NCI-H510A (cell line): ENCODE measurements at regions not wholly inside any gene's neighbourhood (a gene's known extent, or its start where the extent isn't known, plus 50 kb on each side); places are given as distances from the start of the nearest gene placed in this dataset.
"Not testable (repeated sequence)": the region's sequence is repeated elsewhere in the genome, so short reads cannot be mapped to it uniquely, and the experiment has no call there.

ENCODE experiments used
- DNase-seq: peaks from one replicate; lab custom pipeline; 2025; lab: John Stamatoyannopoulos, UW

DNA sequence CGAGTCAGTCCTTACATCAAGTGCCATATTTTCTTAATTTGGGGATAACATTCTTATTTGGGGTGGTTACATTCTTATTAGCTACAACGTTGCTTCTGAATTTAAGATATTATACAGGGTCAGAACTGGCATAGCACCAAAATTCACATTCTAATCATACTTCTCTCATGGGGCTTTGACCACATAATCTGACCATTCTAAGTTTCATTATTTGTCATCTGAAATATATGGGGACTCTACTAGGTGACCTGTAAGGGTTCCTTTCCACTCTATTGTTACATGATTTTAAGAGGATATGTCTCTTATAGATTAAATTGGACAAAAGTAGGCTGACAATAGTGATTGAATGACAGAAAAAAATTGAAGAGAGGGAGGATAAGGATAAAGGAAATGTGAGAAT is 536.5 kb downstream of the KCTD12 start:
- DNase-seq = no peak

DNA sequence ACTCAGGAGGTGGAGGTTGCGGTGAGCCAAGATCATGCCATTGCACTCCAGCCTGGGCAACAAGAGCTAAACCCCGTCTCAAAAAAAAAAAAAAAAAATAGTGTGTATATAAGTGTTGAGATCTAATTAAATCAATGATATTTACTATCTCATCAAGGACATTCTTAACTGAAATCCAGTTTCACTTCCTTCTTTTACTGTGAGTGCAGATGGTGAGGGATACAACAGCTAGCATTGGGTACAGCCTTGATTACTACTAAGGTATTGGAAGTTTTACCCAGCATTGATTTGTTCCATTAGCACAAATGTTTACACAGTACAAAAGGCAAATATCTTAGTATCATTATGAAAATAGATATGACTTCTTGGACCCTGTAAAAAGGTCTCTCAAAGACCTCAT is 546.6 kb downstream of the KCTD12 start:
- DNase-seq = no peak

DNA sequence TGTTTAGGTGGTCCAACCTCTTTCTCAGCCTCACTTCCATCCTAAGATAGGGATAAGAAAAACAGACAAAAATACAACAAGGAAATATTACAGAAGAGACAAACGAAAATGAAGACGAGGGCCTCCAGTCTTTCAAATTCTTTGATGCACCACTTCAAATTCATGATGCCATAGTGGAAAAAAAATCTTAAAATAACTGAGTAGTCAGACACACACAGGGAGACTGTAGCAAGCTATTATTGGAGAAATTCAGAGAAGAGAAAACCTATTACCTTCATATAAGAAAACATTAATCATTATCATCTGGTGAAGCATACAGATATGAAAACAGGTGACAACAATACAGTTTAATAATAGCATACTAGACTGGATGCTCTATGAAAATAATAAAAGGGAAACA is 548.2 kb downstream of the KCTD12 start:
- no peak for DNase-seq

DNA sequence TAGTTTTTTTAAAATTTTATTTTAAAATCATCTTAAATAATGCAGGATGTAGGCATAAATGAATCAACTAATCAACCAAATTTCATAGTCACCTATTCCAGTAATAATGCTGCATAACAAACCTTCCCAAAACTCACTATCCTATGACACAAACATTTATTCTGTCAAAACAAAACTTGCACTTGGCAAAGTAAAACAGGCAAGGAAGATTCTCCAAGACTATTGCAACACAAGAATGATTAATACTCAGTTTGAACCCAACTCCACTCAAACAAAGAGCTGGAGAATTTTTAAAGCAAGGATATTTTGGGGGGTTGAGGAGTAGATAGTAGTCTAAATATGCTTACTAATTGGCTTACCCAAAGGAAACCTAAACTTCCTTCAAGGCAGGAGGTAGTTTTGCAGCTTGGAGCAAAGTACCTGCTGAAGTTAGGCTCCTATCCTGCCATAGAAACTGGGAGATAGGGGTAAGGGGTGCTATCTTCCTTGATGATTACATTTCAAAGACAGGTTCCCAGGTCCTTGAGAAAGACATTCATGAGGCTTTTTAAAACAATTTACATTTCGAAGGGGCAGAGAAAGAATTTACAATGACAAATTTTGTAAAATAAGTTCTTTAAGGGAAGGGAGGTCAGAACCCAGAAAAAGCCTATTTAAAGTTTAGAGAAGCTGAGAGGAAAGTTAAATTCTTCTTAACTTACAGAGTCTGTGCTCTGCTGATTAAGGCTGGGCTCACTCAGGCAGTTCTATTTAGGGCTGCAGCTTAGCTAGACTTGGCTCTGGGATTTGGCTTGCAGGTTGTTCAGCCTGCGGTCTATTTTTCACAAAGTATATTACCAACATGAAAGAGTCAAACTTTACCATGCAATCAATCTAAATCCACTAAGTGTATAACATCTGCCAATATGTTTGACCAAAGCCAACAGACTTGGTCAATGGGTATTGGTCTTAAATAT is 549.0 kb downstream of the KCTD12 start:
- no peak for DNase-seq

DNA sequence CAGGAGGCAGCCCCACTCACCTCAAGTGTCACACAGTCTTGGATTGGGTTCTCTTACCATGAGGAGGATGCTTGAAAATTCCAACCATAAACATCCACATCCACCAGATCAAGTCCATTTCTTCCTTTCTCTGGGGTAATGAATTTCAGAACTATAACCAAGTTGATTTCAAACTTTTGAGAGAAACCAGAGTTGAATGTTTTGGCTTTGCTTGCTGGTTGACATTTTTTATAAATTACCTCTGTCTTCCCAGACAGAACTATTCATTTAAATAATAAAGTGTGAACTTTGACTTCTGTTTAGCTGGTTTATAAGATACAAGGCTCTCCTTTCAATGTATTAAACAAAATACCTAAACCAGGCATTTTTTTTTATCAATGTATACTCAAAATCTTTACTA is 550.7 kb downstream of the KCTD12 start:
- no peak for DNase-seq

DNA sequence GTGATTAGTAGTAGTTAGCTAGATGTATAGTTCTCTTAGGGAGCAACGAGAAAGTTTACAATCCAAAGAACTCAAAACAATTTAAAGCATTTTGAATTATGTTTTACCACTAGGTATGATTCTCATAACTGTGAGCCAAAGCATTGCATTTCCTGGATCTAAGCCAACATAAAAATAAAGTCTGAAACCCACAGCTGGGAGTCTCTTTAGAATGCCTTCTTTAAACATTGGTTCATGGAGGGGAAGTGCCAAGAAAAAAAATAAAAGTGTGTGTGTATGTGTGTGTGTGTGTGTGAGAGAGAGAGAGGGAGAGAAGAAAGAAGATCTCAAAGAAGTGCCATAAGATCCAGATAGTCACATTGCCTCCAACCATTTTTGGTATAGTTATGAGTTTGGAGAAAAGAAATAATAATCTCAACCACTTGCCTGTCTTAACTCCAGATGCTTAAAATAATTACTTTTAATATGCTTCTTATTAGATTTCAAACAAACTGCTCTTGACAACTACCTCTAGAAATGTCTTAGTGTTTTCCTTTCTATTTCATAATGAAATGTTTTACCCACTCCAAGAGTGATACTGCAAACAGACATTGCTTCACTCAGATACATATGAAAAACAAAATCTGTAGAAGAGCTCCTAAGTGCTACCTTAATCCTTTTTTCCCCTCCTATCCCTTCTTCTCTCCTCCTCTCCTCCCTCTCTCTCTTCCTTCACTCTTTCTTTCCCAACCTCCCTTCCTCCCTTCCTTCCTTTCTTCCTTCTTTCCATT is 554.1 kb downstream of the KCTD12 start:
- no peak for DNase-seq

DNA sequence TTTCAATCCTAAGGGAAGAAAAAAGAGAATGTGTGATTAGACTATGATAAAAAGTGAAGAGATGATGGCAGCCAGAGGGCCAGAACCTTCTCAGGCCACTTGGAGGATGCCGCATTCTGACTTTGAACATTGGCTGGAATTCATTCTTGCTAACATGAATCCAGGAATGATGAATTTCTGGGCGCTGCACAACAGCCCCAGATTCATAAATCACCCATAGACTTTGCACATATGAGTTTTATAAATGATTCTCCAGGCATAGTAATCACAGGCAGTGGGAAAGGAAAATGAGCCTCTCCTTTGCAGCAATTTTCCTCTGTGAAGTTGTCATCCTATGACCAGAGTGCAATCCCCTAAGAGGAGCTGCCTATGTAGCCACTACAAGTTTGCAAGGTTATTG is 555.4 kb downstream of the KCTD12 start:
- DNase-seq = no peak

DNA sequence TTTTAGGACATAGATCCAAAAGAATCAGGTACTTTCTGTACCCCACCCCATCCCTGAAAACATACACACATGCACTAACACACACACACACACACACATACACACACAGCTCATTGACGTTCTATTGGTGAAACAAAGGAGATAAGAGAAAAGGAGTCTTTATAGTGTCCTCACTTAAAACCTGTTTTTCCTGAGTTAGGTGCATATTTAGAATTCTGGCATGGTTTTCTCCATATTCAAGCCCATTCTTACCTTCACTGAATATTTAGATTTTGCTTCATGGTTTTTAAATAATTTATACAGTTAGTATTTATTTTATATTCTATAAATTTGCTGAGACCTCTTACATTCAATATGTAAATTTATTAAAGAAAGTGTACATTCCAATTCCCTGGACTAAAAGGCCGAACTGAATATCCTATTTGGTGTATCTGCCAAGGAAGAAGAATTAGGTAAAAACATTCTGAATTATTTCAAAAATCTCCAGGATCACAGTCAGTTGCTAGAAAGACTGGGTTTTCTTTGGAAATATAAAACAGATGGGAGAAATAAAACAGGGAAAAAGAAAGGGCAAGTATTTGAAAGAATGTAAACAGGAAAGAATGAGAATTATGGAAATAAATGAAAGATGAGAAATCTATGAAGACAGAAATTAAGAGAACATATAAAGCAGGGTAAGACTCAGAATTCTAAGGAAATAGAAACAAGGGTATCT is 556.2 kb downstream of the KCTD12 start:
- DNase-seq = no peak

DNA sequence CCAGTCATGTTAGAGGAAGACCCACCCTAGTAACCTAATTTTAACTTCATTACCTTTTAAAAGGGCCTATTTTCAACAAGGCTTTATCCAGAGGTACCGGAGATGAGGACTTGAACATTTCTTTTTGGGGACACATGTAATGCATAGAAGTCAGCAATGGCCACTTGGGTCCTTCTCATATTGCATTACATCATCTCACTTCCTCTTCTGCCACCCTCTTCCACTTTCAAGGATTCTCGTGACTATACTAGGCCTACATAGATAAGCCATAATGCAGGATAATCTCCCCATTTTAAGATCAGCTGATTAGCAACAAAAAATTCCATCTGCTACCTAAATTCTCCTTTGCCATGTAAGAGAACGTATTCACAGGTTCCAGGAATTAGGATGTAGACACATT is 557.2 kb downstream of the KCTD12 start:
- no peak for DNase-seq

DNA sequence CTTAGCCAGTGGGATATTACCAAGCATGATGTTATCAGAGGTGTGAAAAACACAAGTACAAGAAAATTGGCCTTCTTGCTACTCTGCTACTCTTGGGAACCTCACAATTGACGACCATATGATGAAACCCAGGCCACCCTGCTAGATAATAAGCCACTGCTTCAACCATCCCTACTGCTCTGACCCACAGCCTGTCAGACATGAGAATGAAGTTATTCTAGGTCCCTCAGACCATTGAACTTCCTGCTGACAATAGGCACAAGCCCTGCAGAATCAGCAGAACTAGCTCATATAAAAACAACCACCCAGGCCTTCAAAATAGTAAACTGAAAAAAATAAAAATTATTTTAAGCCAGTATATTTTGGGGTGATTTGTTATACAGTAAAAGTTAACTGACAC is 559.9 kb downstream of the KCTD12 start:
- no peak for DNase-seq

DNA sequence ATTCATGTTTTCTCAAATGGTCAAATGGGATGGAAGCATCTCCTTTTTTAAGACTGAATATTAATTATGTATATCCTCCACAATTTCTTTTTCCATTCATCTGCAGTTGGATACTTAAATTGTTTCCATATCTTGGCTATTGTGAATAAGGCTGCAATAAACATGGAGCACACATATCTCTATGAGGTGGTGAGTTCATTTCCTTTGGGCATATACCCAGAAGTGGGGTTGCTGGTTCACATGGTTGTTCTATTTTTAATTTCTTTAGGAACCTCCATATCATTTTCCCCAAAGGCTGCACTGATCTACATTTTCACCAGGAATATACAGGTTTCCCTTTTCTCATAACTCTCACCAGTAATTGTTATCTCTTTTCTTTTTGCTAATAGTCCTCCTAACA is 566.3 kb downstream of the KCTD12 start:
- DNase-seq = no peak

DNA sequence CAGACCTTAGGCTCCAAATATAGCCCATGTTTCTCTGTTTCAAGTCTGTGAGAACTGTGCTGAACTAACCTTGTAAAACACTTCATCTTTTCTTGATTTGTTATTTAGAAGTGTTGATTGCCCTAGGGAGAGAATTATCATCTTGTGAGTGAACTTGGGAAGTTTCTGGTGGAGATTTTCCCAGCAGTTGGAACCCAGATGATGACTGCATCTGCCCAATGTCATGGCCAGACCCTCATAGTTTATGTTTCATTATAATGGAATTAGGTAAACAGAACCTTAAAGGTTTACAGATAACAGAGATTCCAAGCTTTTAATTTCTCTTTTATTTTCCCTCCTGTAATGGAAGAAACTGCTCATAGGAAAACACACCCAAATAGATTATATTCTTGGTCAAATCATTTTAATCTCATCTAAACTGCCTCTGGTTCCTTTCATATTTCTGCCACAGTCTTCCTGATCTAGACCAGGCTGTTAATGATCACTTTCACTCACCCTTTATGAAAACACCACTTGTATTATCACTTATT is 569.1 kb downstream of the KCTD12 start:
- no peak for DNase-seq

DNA sequence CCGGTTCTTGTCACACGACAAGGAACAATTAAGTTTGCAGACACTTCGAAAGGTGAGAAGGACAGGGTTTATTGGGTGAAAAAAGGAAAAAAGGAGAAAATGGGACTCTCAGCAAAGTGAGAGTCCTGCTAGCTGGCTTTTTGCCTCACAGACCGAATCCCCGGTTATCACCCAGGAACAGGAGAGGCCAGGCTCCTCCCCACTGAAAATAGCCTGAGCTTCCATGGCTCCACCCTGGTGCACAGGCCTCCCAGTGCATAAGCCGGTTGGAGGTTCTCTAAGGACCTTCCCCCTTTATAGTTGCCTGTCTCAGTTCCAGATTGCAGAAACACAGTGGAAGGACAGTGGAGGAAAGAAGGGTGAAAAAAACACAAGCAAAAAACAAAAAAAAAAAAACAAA is 571.7 kb downstream of the KCTD12 start:
- no peak for DNase-seq

DNA sequence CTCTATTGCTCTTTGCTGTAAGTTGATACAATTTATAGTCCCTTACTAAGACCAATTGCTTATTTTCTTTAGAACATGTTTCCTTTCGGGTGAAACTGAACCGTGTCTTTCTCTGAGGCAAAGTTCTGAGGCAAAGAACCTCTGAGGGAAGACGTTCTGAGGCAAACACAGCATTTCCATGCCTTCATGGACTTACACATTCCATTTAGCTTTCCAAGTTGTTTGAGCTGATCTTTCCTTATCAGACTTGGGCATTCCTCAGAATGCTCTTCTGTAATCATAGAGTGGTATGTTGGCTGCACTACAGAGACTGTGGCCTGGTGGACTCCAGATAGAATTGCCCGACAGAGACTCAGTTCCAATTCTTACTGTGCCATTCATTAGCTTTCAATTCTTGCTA is 579.1 kb downstream of the KCTD12 start:
- no peak for DNase-seq

DNA sequence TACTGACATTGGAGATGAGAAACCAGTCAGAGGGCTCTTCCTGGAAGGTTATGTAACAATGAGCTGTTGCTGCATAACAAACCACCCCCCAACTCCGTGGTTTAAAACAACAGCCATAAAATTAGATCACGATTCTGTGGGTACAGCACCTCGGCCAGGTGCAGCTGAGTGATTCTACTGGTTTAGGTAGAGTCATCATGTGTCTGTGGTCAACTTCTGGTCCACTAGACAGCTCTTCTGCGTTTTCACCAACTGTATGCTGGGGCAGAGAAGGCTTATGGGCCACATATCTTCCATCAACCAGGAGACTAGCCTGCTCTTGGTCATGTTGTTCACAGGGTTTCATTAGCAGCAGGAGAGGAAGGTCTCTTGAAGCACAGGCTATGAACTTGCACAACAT is 585.5 kb downstream of the KCTD12 start:
- no peak for DNase-seq

DNA sequence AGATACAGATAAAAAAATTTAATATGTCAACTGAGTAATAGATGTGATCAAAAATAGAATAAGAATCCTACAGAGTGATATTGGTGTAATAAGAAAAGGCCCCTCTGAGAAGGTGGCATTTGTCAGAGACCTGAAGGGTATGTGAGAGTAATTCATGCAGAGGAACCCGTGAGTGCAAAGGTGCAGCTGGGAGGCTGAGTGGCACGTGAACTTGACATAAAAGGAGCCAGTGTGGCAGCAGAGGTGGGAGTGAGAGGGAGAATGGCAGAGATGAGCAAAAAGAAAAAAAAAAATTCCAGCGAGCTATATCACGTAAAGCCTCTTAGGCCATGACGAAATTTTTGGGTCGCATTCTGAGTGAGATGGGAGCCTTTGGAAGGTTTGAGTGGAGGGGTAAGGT is 588.9 kb downstream of the KCTD12 start:
- no peak for DNase-seq

DNA sequence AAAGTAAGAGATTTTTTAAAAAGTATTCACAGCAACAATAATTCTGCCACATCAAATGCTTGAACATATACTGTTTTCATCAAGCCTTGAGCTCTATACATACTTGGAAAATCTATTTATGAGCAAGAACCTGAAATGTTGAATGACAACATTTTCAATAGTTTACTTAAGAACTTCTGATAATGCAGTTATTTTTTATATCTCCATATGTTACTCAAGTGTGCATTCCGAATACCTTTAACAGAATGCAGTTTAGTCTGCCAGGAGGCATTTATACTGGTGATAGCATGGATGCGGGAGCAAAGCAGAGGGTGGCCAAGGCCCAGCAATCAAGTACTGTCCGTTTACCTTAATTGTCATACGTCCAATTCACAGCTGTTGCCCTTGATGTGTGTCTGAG is 589.5 kb downstream of the KCTD12 start:
- DNase-seq = no peak

DNA sequence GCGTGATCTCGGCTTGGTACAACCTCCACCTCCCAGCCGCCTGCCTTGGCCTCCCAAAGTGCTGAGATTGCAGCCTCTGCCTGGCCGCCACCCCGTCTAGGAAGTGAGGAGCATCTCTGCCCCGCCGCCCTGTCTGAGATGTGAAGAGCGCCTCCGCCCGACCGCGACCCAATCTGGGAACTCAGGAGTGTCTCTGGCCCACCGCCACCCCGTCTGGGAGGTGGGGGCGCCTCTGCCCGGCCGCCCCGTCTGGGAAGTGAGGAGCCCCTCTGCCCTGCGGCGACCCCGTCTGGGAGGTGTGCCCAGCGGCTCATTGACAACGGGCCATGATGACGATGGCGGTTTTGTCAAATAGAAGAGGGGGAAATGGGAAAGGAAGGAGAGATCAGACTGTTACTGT is 591.2 kb downstream of the KCTD12 start:
- not testable (repeated sequence) for DNase-seq

DNA sequence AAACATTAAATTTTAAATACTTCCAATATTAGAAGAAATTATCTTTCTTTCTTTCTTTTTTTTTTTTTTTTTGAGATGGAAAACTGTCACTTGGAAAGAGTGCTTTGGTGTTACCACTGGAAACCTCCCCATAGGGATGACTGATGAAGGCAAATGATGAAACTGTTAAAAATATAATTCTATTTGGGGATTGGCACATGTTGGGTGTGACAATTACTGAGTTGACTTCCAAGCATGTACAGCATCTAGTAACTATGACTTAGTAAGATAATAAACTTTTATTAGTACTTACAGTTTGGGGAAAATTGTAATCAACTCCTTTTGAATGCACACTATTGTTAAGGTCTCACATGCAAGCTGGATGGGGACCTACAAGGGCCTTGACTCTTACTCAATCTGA is 592.5 kb downstream of the KCTD12 start:
- DNase-seq = no peak

DNA sequence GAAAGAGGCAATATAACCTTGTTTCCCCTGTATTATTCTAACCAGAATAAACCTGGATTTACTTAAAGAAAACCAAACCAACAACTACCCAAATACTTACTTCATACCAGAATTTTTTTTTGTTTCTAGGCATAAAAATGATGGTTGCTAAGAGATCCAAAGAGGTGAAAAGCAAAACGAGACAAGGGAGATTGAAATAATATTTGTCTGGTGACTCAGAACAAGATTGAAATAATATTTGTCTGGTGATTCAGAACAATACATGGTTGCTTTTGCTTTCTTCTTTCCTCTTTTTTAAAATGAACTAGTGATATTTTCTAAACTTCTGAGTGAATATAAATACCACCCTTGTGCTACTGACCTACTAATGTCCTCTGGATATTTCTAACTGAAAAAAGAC is 592.9 kb downstream of the KCTD12 start:
- no peak for DNase-seq

DNA sequence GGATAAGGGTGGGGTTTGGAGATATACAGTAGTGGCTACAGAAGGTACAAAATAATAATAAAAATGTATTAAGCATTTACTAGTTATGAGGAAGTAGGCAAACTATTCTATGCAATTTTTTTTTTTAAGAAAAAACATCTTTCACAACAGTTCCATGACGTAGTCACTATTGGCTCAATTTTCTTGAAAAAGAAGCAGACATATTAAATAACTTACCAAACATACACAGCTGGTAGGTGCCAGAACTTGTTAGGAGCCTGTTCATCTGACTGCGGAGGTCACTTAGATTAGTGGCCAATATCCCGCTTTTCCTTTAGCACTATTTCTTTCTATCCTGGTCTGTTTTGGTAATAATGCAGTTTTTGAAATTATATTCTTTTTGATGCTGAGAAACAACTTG is 593.5 kb downstream of the KCTD12 start:
- no peak for DNase-seq

DNA sequence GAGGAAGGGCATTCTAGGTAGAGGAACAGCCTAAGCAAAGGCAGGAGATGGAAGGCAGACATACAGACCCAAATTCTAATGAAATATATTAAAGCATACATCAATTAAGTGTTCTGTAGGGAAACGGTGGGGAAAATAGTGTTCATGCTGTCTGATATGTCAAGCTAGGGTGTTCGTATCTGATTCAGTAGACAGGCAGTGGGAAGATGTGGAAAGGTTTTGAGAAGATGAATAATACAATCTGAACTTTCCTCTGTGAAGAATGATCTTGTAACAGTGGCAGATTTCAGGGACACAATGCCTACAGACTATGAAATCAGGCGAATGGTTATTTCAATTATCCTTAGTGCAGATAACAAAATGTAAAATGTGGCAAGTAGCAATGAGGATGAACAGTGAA is 594.2 kb downstream of the KCTD12 start:
- DNase-seq = no peak
